BJ (cell line): ENCODE measurements at regions not wholly inside any gene's neighbourhood (a gene's known extent, or its start where the extent isn't known, plus 50 kb on each side); places are given as distances from the start of the nearest gene placed in this dataset.

ENCODE experiments used
- CTCF ChIA-PET: fragments of 350-600 bp; formaldehyde crosslinking; extraction: SDS; loops from one replicate; lab custom pipeline; 2021; ENCODE audit warnings: antibody characterized with exemption, inconsistent platforms; lab: Yijun Ruan, JAX
- POLR2A ChIA-PET: fragments of 300-600 bp; sonication (Branson Sonifier 250); formaldehyde crosslinking; extraction: SDS; loops from one replicate; lab custom pipeline; 2021; ENCODE audit warnings: antibody characterized with exemption; lab: Charles Lee
- DNase-seq: peaks from one replicate; pipeline ENCODE4 v3.0.0-alpha.2; 2011; ENCODE audit warnings: low read depth
- H3K27me3 ChIP-seq: 2 replicates; pipeline ENCODE4 v1.6.0; 2011; ENCODE audit warnings: low read length; ENCODE audit not compliant: control insufficient read depth, insufficient read depth
- H3K36me3 ChIP-seq: 2 replicates; pipeline ENCODE4 v1.5.1; 2011; ENCODE audit warnings: low read length; ENCODE audit not compliant: control insufficient read depth, insufficient read depth
- H3K4me3 ChIP-seq: 2 replicates; pipeline ENCODE4 v1.5.1; 2011; ENCODE audit warnings: low read depth, mild to moderate bottlenecking, control low read depth, low read length
- CTCF ChIP-seq: IDR thresholded peaks from 2 replicates; pipeline ENCODE4 v1.5.1; 2011; ENCODE audit warnings: low read depth, mild to moderate bottlenecking, control low read depth, inconsistent platforms, low read length, moderate library complexity; ENCODE audit not compliant: insufficient read depth

GRCh38 chr20:40565682-40566040 lies 123.4 kb downstream of the MAFB start:
- DNase-seq = no peak
- H3K4me3 ChIP-seq = no peak overlapping the region
- ChIA-PET POLR2A (no interaction called here), CTCF (no interaction called here)
- no peak for TF ChIP-seq CTCF
- H3K27me3 ChIP-seq = no peaks in the 10 kb centered on the region
- no peaks in the 10 kb centered on the region for H3K36me3 ChIP-seq

- Histone ChIP-seq H3K4me3 (no peak overlapping the region), H3K27me3 (no peaks in the 10 kb centered on the region), H3K36me3 (no peaks in the 10 kb centered on the region)
- ChIA-PET CTCF (no interaction called here), POLR2A (no interaction called here)
- DNase-seq = no peak
- no peak for TF ChIP-seq CTCF
Observed at GRCh38 chr20:40565001-40565681, 123.9 kb downstream of the MAFB start.

- Histone ChIP-seq H3K4me3 (no peak overlapping the region), H3K27me3 (no peaks in the 10 kb centered on the region), H3K36me3 (no peaks in the 10 kb centered on the region)
- POLR2A ChIA-PET = no interaction called here
- TF ChIP-seq CTCF = no peak
- no peak for DNase-seq
- CTCF ChIA-PET = no interaction called here
Observed at GRCh38 chr20:40563296-40563950, 125.6 kb downstream of the MAFB start.

GRCh38 chr20:40562031-40562430 lies 127.0 kb downstream of the MAFB start:
- H3K27me3 ChIP-seq = no peaks in the 10 kb centered on the region
- ChIA-PET CTCF (no interaction called here), POLR2A (no interaction called here)
- no peaks in the 10 kb centered on the region for H3K36me3 ChIP-seq
- TF ChIP-seq CTCF = no peak
- DNase-seq = no peak
- H3K4me3 ChIP-seq = no peak overlapping the region

GRCh38 chr20:40561187-40561586 lies 127.8 kb downstream of the MAFB start:
- DNase-seq = no peak
- ChIA-PET POLR2A (no interaction called here), CTCF (interaction anchor here (1.0 kb wide), 1 partner anchor 15 kb away, joined by 3 read pairs; no protein-coding TSS in a partner anchor)
- Histone ChIP-seq H3K4me3 (no peak overlapping the region), H3K36me3 (no peaks in the 10 kb centered on the region), H3K27me3 (no peaks in the 10 kb centered on the region)
- TF ChIP-seq CTCF = no peak
